IMR-90 (cell line): ENCODE measurements at regions not wholly inside any gene's neighbourhood (a gene's known extent, or its start where the extent isn't known, plus 50 kb on each side); places are given as distances from the start of the nearest gene placed in this dataset.

ENCODE experiments used
- ATAC-seq: fragments of 200-7000 bp; cut with Tn5 transposase; 2 replicates; pipeline ENCODE4 v1.9.1; 2020; ENCODE audit warnings: low read depth, mild to moderate bottlenecking, moderate library complexity
- BruUV-seq: library from RNA; stranded (reverse); fragments of 400-500 nt; replicated peaks from 2 replicates; lab custom pipeline; 2021; lab: Mats Ljungman, UMichigan
- CTCF ChIA-PET: fragments of 300-600 bp; formaldehyde crosslinking; extraction: SDS; loops from one replicate; lab custom pipeline; 2021; ENCODE audit warnings: antibody characterized with exemption; lab: Yijun Ruan, JAX
- POLR2A ChIA-PET: fragments of 300-600 bp; sonication (Branson Sonifier 250); formaldehyde crosslinking; loops from one replicate; lab custom pipeline; 2022; ENCODE audit warnings: antibody characterized with exemption; ENCODE audit not compliant: unreplicated experiment; lab: Charles Lee
- DNase-seq: peaks from one replicate; pipeline ENCODE4 v3.0.0; 2013
- H2AFZ ChIP-seq: replicated peaks from 2 replicates; pipeline ENCODE3; 2013; ENCODE audit warnings: low read length, mild to moderate bottlenecking; ENCODE audit not compliant: poor library complexity
- H2AK5ac ChIP-seq: 2 replicates; pipeline ENCODE4 v1.6.1; 2013; ENCODE audit warnings: low read depth, low read length, inconsistent platforms
- H2AK9ac ChIP-seq: replicated peaks from 2 replicates; pipeline ENCODE3; 2013; ENCODE audit warnings: mild to moderate bottlenecking, low read depth, low read length, moderate library complexity; ENCODE audit not compliant: poor library complexity
- H2BK120ac ChIP-seq: 2 replicates; pipeline ENCODE4 v1.6.1; 2013; ENCODE audit warnings: low read depth, low read length, inconsistent platforms
- H2BK15ac ChIP-seq: 3 replicates; pipeline ENCODE4 v1.6.1; 2013; ENCODE audit warnings: low read depth, low read length, inconsistent platforms
- H2BK20ac ChIP-seq: 2 replicates; pipeline ENCODE4 v1.6.1; 2013; ENCODE audit warnings: low read depth, mild to moderate bottlenecking, inconsistent platforms, low read length, moderate library complexity
- H2BK5ac ChIP-seq: 2 replicates; pipeline ENCODE4 v1.6.1; 2013; ENCODE audit warnings: mild to moderate bottlenecking, low read depth, low read length, inconsistent platforms; ENCODE audit not compliant: poor library complexity, severe bottlenecking
- H3K14ac ChIP-seq: replicated peaks from 2 replicates; pipeline ENCODE4 v1.6.1; 2013; ENCODE audit warnings: low read depth, low read length, inconsistent platforms
- H3K18ac ChIP-seq: 2 replicates; pipeline ENCODE4 v1.6.1; 2013; ENCODE audit warnings: low read depth, low read length, control low read depth
- H3K23ac ChIP-seq: 2 replicates; pipeline ENCODE4 v1.6.1; 2013; ENCODE audit warnings: low read depth, low read length, inconsistent platforms
- H3K27ac ChIP-seq: 2 replicates; pipeline ENCODE4 v1.5.1; 2013; ENCODE audit warnings: mild to moderate bottlenecking, control low read depth, low read length; ENCODE audit not compliant: insufficient read depth
- H3K27me3 ChIP-seq: 2 replicates; pipeline ENCODE4 v1.6.1; 2013; ENCODE audit warnings: low read length; ENCODE audit not compliant: control insufficient read depth, insufficient read depth
- H3K36me3 ChIP-seq: 2 replicates; pipeline ENCODE4 v1.6.1; 2013; ENCODE audit warnings: low read length, mixed read lengths; ENCODE audit not compliant: control insufficient read depth, insufficient read depth
- H3K4ac ChIP-seq: 2 replicates; pipeline ENCODE4 v1.6.1; 2013; ENCODE audit warnings: low read depth, low read length, inconsistent platforms
- H3K4me1 ChIP-seq: 2 replicates; pipeline ENCODE4 v1.6.1; 2013; ENCODE audit warnings: low read length, mixed read lengths; ENCODE audit not compliant: control insufficient read depth, insufficient read depth
- H3K4me2 ChIP-seq: 2 replicates; pipeline ENCODE4 v1.6.1; 2013; ENCODE audit warnings: low read depth, mild to moderate bottlenecking, control low read depth, low read length, moderate library complexity
- H3K4me3 ChIP-seq: 2 replicates; pipeline ENCODE4 v1.5.1; 2013; ENCODE audit warnings: low read depth, mild to moderate bottlenecking, control low read depth, low read length, moderate library complexity; ENCODE audit not compliant: insufficient read depth
- H3K56ac ChIP-seq: 2 replicates; pipeline ENCODE4 v1.6.1; 2013; ENCODE audit warnings: low read length, inconsistent platforms; ENCODE audit not compliant: insufficient read depth; ENCODE audit errors: extremely low read depth
- H3K79me1 ChIP-seq, 2 experiments: 2 replicates each; pipeline ENCODE4 v1.6.1; 2013; ENCODE audit warnings: low read length in 2 of 2, inconsistent platforms in 1 of 2, low read depth in 1 of 2
- H3K9ac ChIP-seq: 2 replicates; pipeline ENCODE4 v1.6.1; 2013; ENCODE audit warnings: low read depth, low read length, control low read depth
- H3K9me1 ChIP-seq: 2 replicates; pipeline ENCODE4 v1.6.1; 2013; ENCODE audit warnings: low read length, inconsistent platforms; ENCODE audit not compliant: insufficient read depth
- H3K9me3 ChIP-seq: 2 replicates; pipeline ENCODE4 v1.6.1; 2013; ENCODE audit warnings: low read length; ENCODE audit not compliant: control insufficient read depth, insufficient read depth
- H4K20me1 ChIP-seq: 2 replicates; pipeline ENCODE4 v1.6.1; 2013; ENCODE audit warnings: low read length, inconsistent platforms; ENCODE audit not compliant: insufficient read depth
- H4K5ac ChIP-seq: 2 replicates; pipeline ENCODE4 v1.6.1; 2013; ENCODE audit warnings: mild to moderate bottlenecking, low read depth, low read length, control low read depth
- H4K8ac ChIP-seq, 2 experiments: 2 replicates each; pipeline ENCODE4 v1.6.1; 2013; ENCODE audit warnings: low read depth in 2 of 2, low read length in 2 of 2, control low read depth in 1 of 2, inconsistent platforms in 1 of 2
- H4K91ac ChIP-seq: 2 replicates; pipeline ENCODE4 v1.6.1; 2013; ENCODE audit warnings: low read depth, low read length, inconsistent platforms; ENCODE audit not compliant: insufficient read depth
- BHLHE40 ChIP-seq: fragments of 150-350 bp; IDR thresholded peaks from 2 replicates; pipeline ENCODE4 v1.6.1; 2016; ENCODE audit warnings: mild to moderate bottlenecking, low read depth, low read length
- CEBPB ChIP-seq: IDR thresholded peaks from 2 replicates; pipeline ENCODE4 v1.6.1; 2012; ENCODE audit warnings: low read depth, low read length, improper control_type of control experiment
- CHD1 ChIP-seq: IDR thresholded peaks from 2 replicates; pipeline ENCODE4 v1.6.1; 2012; ENCODE audit warnings: low read depth, low read length, improper control_type of control experiment
- FOS ChIP-seq: fragments of 150-350 bp; IDR thresholded peaks from 2 replicates; pipeline ENCODE4 v1.6.1; 2016; ENCODE audit warnings: low read depth, low read length
- MAFK ChIP-seq: IDR thresholded peaks from 2 replicates; pipeline ENCODE4 v1.6.1; 2012; ENCODE audit warnings: low read depth, low read length, improper control_type of control experiment
- MAZ ChIP-seq: IDR thresholded peaks from 2 replicates; pipeline ENCODE4 v1.6.1; 2012; ENCODE audit warnings: low read depth, mild to moderate bottlenecking, low read length, improper control_type of control experiment, moderate library complexity, borderline replicate concordance
- MXI1 ChIP-seq: IDR thresholded peaks from 2 replicates; pipeline ENCODE4 v1.6.1; 2012; ENCODE audit warnings: low read depth, mild to moderate bottlenecking, low read length, moderate library complexity, borderline replicate concordance
- NFE2L2 ChIP-seq: fragments of 150-350 bp; IDR thresholded peaks from 2 replicates; pipeline ENCODE4 v1.6.1; 2016; ENCODE audit warnings: low read depth, mild to moderate bottlenecking, low read length
- RCOR1 ChIP-seq: IDR thresholded peaks from 2 replicates; pipeline ENCODE4 v1.6.1; 2012; ENCODE audit warnings: mild to moderate bottlenecking, low read length, improper control_type of control experiment; ENCODE audit not compliant: insufficient replicate concordance
- RFX5 ChIP-seq: IDR thresholded peaks from 2 replicates; pipeline ENCODE4 v1.8.0; 2012; ENCODE audit warnings: low read depth, mild to moderate bottlenecking, low read length, moderate library complexity
- WGBS, 2 experiments: methylation state at CpG; one replicate each; pipeline versions ENCODE4 v1.1.5 to v1.1.7; 2013; ENCODE audit warnings: missing lambda C conversion rate in 2 of 2; ENCODE audit not compliant: insufficient read length in 1 of 2; ENCODE audit errors: extremely low coverage in 2 of 2; 5-methylcytosine and 5-hydroxymethylcytosine counted together
- dilution Hi-C: fragments of 300-500 bp; cut with HindIII; formaldehyde crosslinking; loops from one replicate; pipeline ENCODE4 v1.14.3; 2018; ENCODE audit warnings: low sequenced_read_pairs; ENCODE audit not compliant: unreplicated experiment
- in situ Hi-C: fragments of 300-500 bp; cut with MboI; formaldehyde crosslinking; loops from 3 replicates; pipeline ENCODE4 v1.14.3; 2019; ENCODE audit warnings: low sequenced_read_pairs, inconsistent platforms, mixed read lengths
- intact Hi-C: fragments of 100-400 bp; cut with micrococcal nuclease; formaldehyde crosslinking; loops from 2 replicates; pipeline ENCODE4 v1.10.0; 2022
- TF ChIP-seq, protein P1 (sequence below): conservative IDR thresholded peaks from 2 replicates; pipeline ENCODE4 v1.5.1; 2012; ENCODE audit warnings: mild to moderate bottlenecking, low read depth, low read length, improper control_type of control experiment
- TF ChIP-seq, protein P2 (sequence below): fragments of 150-350 bp; IDR thresholded peaks from 2 replicates; pipeline ENCODE4 v1.6.1; 2016; ENCODE audit warnings: low read depth, mild to moderate bottlenecking, low read length, moderate library complexity, borderline replicate concordance

DNA sequence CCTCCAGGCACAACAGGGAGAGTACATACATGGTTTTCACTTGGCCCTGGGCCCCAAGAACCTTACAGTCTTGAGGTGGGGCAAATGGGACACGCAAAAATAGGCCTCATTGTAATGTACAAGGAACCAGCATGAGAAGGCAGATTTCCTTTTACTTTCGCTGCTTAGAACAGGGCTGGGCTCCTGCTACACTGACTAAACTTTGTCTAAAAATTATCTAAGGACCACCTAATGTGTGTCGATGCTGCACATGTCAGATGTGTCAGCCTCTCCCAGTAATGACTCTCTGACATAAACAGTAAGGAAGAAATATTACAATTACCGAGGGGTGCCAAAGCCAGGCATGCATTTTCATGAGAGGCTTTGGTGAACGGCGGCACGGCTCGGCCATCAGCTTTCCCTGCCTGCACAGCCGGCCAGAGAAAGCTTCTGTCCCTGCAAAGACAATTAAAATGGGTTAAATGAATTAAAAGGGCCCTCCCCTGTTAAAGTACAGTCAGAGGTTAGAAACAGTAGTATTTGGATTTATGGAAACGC lies 224.2 kb upstream of the IRX3 start:
- Histone ChIP-seq H3K18ac (no peak overlapping the region), H2BK120ac (no peak overlapping the region), H3K4me2 (no peak overlapping the region), H4K8ac (no peak overlapping the region), H2AK9ac (no peak overlapping the region), H3K23ac (no peak overlapping the region), H4K20me1 (no peaks in the 10 kb centered on the region), H3K14ac (no peak overlapping the region), H2BK5ac (no peak overlapping the region), H3K56ac (no peak overlapping the region), H4K5ac (no peak overlapping the region), H3K79me1 (no peaks in the 10 kb centered on the region), H3K9ac (no peak overlapping the region), H3K9me3 (no peaks in the 10 kb centered on the region), H2AK5ac (no peak overlapping the region), H3K27me3 (peaks cover 7% of the 10 kb centered on the region; the same call in 1 of the 2 replicates), H3K4ac (no peak overlapping the region), H2BK20ac (no peak overlapping the region), H2AFZ (no peak overlapping the region), H3K36me3 (no peaks in the 10 kb centered on the region), H4K91ac (no peak overlapping the region), H3K9me1 (no peaks in the 10 kb centered on the region), H3K4me3 (no peak overlapping the region), H3K4me1 (no peaks in the 10 kb centered on the region), H2BK15ac (no peak overlapping the region), H3K27ac (no peak overlapping the region)
- dilution Hi-C loops: no loop called here
- in situ Hi-C loops: no loop called here
- ChIA-PET CTCF (no interaction called here), POLR2A (no interaction called here)
- BruUV-seq: no TSS peak
- intact Hi-C loops: no loop called here
- no peak for ATAC-seq
- WGBS, 2 experiments: 67% methylated on average over 2 of the region's 10 CpGs; no CpG with 5 or more reads in 1 of the 2 experiments
- DNase-seq: no peak
- TF ChIP-seq, protein P1, sequence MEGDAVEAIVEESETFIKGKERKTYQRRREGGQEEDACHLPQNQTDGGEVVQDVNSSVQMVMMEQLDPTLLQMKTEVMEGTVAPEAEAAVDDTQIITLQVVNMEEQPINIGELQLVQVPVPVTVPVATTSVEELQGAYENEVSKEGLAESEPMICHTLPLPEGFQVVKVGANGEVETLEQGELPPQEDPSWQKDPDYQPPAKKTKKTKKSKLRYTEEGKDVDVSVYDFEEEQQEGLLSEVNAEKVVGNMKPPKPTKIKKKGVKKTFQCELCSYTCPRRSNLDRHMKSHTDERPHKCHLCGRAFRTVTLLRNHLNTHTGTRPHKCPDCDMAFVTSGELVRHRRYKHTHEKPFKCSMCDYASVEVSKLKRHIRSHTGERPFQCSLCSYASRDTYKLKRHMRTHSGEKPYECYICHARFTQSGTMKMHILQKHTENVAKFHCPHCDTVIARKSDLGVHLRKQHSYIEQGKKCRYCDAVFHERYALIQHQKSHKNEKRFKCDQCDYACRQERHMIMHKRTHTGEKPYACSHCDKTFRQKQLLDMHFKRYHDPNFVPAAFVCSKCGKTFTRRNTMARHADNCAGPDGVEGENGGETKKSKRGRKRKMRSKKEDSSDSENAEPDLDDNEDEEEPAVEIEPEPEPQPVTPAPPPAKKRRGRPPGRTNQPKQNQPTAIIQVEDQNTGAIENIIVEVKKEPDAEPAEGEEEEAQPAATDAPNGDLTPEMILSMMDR: no peak
- TF ChIP-seq CHD1 (no peak), RFX5 (no peak), BHLHE40 (no peak), FOS (no peak), MAFK (no peak), RCOR1 (no peak), NFE2L2 (no peak), MAZ (no peak), MXI1 (no peak), CEBPB (no peak)
- TF ChIP-seq, protein P2, sequence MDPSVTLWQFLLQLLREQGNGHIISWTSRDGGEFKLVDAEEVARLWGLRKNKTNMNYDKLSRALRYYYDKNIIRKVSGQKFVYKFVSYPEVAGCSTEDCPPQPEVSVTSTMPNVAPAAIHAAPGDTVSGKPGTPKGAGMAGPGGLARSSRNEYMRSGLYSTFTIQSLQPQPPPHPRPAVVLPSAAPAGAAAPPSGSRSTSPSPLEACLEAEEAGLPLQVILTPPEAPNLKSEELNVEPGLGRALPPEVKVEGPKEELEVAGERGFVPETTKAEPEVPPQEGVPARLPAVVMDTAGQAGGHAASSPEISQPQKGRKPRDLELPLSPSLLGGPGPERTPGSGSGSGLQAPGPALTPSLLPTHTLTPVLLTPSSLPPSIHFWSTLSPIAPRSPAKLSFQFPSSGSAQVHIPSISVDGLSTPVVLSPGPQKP: no peak
